ENCODE measurements at regions not wholly inside any gene's neighbourhood (a gene's known extent, or its start where the extent isn't known, plus 50 kb on each side); places are given as distances from the start of the nearest gene placed in this dataset.

- ATAC-seq (no peak), DNase-seq (no peak)
- no peaks in the 10 kb centered on the region for H3K36me3 ChIP-seq
- WGBS, 2 donors: 78 to 83% methylated on average over 2 of the region's 2 CpGs
- no peak overlapping the region for H3K4me3 ChIP-seq
- TF ChIP-seq, protein P1, sequence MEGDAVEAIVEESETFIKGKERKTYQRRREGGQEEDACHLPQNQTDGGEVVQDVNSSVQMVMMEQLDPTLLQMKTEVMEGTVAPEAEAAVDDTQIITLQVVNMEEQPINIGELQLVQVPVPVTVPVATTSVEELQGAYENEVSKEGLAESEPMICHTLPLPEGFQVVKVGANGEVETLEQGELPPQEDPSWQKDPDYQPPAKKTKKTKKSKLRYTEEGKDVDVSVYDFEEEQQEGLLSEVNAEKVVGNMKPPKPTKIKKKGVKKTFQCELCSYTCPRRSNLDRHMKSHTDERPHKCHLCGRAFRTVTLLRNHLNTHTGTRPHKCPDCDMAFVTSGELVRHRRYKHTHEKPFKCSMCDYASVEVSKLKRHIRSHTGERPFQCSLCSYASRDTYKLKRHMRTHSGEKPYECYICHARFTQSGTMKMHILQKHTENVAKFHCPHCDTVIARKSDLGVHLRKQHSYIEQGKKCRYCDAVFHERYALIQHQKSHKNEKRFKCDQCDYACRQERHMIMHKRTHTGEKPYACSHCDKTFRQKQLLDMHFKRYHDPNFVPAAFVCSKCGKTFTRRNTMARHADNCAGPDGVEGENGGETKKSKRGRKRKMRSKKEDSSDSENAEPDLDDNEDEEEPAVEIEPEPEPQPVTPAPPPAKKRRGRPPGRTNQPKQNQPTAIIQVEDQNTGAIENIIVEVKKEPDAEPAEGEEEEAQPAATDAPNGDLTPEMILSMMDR (IDR thresholded peaks at IDR 0.05): no peak
- no peak overlapping the region for H3K27ac ChIP-seq
- no peaks in the 10 kb centered on the region for H3K9me3 ChIP-seq
- H3K4me1 ChIP-seq: peaks cover 0 to 20% (median 7%) of the 10 kb centered on the region in 9 donors
- intact Hi-C loops (cut with DNase I): no loop called here
- no peaks in the 10 kb centered on the region for H3K27me3 ChIP-seq
Measured at GRCh38 chr10:78715435-78715834, 353.3 kb upstream of the ZMIZ1 start.

DNA sequence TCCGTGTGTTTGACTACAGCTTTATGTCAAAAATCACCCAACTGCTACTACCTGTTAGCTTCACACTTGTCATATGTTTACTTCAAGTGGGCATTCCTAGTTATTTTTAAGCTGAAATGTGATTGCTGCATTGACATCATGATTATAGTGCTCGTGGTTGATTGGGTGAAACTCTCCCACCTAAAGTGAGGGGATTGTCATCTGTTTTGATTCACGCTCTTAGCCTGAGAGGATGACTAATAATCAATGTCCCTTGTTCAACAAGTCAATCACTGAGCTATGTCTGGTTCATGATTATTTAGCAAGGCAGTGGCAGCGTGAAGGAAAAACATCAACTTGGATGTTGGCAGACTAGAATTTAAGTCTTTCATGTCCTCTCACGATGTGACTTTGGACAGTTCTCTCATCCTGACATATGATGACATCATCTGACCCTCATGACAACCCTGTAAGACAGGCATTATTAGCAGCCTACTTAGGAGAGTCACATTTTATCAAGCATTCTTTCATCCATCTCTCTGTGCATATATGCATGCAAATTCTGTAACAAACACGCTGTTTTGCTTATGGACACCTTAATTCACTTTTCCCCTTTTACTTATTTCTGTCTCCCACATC lies 352.6 kb upstream of the ZMIZ1 start:
- Histone ChIP-seq H3K36me3 (no peaks in the 10 kb centered on the region), H3K4me3 (no peak overlapping the region), H3K4me1 (peaks cover 0 to 20% (median 7%) of the 10 kb centered on the region in 9 donors), H3K27ac (no peak overlapping the region), H3K27me3 (no peaks in the 10 kb centered on the region), H3K9me3 (no peaks in the 10 kb centered on the region)
- TF ChIP-seq, protein P1 (IDR thresholded peaks at IDR 0.05): no peak
- ATAC-seq (no peak), DNase-seq (no peak)
- intact Hi-C loops (cut with DNase I): no loop called here
- 73% methylated on average over 6 of the region's 6 CpGs for WGBS, 2 donors

GRCh38 chr10:78717200-78717599 lies 351.6 kb upstream of the ZMIZ1 start:
- H3K4me3 ChIP-seq: no peak overlapping the region
- H3K9me3 ChIP-seq: no peaks in the 10 kb centered on the region
- H3K27me3 ChIP-seq: no peaks in the 10 kb centered on the region
- peak overlapping the region in 5 of 10 donors; percentile 5 to 63 (median 54) for H3K27ac ChIP-seq
- peaks cover 0 to 20% (median 7%) of the 10 kb centered on the region in 9 donors for H3K4me1 ChIP-seq
- TF ChIP-seq, protein P1 (IDR thresholded peaks at IDR 0.05): no peak
- ATAC-seq (peak; percentile 58 to 90 (median 74)), DNase-seq (no peak)
- no peaks in the 10 kb centered on the region for H3K36me3 ChIP-seq
- intact Hi-C loops (cut with DNase I): no loop called here
- 38 to 39% methylated on average over 5 of the region's 5 CpGs for WGBS, 2 donors

DNA sequence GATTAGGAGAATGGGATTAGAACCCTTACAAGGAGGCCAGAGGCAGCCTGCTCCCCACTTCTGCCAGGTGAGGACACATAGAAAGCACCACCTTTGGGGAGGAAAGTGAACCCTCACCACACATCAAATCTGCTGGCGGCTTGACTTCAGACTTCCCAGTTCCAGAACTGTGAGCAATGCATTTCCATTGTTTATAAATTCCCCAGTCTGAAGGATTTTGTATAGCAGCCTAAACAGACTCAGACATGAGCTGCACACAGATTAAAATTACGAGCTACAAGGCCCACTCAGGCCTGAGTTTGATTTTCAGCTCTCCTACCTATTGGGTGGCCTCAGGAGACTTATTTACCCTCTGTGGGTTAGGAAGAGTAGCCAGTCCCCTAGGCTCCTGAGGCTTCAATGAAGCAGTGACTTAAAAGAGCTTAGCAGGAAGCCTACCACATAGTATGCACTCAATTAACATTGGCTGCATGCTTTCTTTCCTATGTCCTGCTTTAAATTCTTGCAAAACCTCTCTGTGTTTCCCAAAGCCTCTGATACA lies 350.7 kb upstream of the ZMIZ1 start:
- ATAC-seq (no peak), DNase-seq (no peak)
- 97 to 98% methylated on average over 2 of the region's 2 CpGs for WGBS, 2 donors
- no peak overlapping the region for H3K4me3 ChIP-seq
- intact Hi-C loops (cut with DNase I): no loop called here
- peak overlapping the region in 1 of 10 donors; percentile 50 for H3K27ac ChIP-seq
- peaks cover 0 to 20% (median 7%) of the 10 kb centered on the region in 9 donors for H3K4me1 ChIP-seq
- H3K36me3 ChIP-seq: no peaks in the 10 kb centered on the region
- H3K9me3 ChIP-seq: no peaks in the 10 kb centered on the region
- TF ChIP-seq, protein P1 (IDR thresholded peaks at IDR 0.05): no peak
- no peaks in the 10 kb centered on the region for H3K27me3 ChIP-seq
